Osteocyte (in vitro differentiated cells): ENCODE measurements at regions not wholly inside any gene's neighbourhood (a gene's known extent, or its start where the extent isn't known, plus 50 kb on each side); places are given as distances from the start of the nearest gene placed in this dataset.

ENCODE experiments used
- DNase-seq: peaks from one replicate; pipeline ENCODE4 v3.0.0; 2021; ENCODE audit warnings: mixed read lengths; ENCODE audit not compliant: unreplicated experiment; ENCODE audit errors: extremely low spot score
- H3K27ac Mint-ChIP-seq: one replicate; pipeline ENCODE4 v1.8.0; 2021; ENCODE audit warnings: mild to moderate bottlenecking, mixed read lengths; ENCODE audit not compliant: unreplicated experiment
- H3K27me3 Mint-ChIP-seq: one replicate; pipeline ENCODE4 v1.8.0; 2021; ENCODE audit warnings: mixed read lengths; ENCODE audit not compliant: unreplicated experiment
- H3K36me3 Mint-ChIP-seq: one replicate; pipeline ENCODE4 v1.8.0; 2021; ENCODE audit warnings: mixed read lengths; ENCODE audit not compliant: unreplicated experiment
- H3K4me1 Mint-ChIP-seq: one replicate; pipeline ENCODE4 v1.8.0; 2021; ENCODE audit warnings: mixed read lengths; ENCODE audit not compliant: unreplicated experiment
- H3K4me3 Mint-ChIP-seq: one replicate; pipeline ENCODE4 v1.8.0; 2021; ENCODE audit warnings: mild to moderate bottlenecking, moderate library complexity, mixed read lengths; ENCODE audit not compliant: unreplicated experiment
- H3K9me3 Mint-ChIP-seq: one replicate; pipeline ENCODE4 v1.8.0; 2021; ENCODE audit warnings: mixed read lengths; ENCODE audit not compliant: unreplicated experiment
- TF ChIP-seq, protein P1 (sequence below): fragments of 200-600 bp; sonication (generic); IDR thresholded peaks from 2 replicates; pipeline ENCODE4 v1.5.0; 2021; ENCODE audit warnings: antibody characterized with exemption, mild to moderate bottlenecking, moderate library complexity

DNA sequence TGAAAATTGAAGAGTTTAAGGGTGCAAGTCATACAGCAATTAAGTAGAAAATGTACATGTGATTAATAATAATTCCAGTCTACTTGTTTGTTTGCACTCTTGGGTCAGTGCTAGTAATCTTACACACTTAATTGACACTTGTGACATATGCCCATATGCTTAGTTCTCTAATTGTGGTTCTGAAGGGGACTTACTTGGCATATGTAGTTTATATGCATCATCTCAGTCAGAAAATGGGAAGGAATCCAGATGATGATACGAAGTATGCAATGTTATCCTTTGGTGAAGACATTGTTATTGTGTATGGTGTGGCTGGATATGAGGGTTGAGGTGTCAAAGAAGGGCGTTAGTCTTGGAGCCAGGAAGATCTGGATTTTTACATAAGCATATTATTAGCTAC lies 193.5 kb upstream of the HDAC9 start:
- no peaks in the 10 kb centered on the region for H3K9me3 Mint-ChIP-seq
- H3K36me3 Mint-ChIP-seq = no peaks in the 10 kb centered on the region
- H3K27me3 Mint-ChIP-seq = peaks cover 21% of the 10 kb centered on the region
- H3K4me3 Mint-ChIP-seq = no peak overlapping the region
- TF ChIP-seq, protein P1, sequence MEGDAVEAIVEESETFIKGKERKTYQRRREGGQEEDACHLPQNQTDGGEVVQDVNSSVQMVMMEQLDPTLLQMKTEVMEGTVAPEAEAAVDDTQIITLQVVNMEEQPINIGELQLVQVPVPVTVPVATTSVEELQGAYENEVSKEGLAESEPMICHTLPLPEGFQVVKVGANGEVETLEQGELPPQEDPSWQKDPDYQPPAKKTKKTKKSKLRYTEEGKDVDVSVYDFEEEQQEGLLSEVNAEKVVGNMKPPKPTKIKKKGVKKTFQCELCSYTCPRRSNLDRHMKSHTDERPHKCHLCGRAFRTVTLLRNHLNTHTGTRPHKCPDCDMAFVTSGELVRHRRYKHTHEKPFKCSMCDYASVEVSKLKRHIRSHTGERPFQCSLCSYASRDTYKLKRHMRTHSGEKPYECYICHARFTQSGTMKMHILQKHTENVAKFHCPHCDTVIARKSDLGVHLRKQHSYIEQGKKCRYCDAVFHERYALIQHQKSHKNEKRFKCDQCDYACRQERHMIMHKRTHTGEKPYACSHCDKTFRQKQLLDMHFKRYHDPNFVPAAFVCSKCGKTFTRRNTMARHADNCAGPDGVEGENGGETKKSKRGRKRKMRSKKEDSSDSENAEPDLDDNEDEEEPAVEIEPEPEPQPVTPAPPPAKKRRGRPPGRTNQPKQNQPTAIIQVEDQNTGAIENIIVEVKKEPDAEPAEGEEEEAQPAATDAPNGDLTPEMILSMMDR = no peak
- H3K27ac Mint-ChIP-seq = no peak overlapping the region
- DNase-seq = no peak
- H3K4me1 Mint-ChIP-seq = no peaks in the 10 kb centered on the region

- Mint-ChIP-seq H3K36me3 (no peaks in the 10 kb centered on the region), H3K4me3 (no peak overlapping the region), H3K27me3 (peaks cover 15% of the 10 kb centered on the region), H3K9me3 (no peaks in the 10 kb centered on the region), H3K27ac (no peak overlapping the region), H3K4me1 (peaks cover 5% of the 10 kb centered on the region)
- TF ChIP-seq, protein P1 = no peak
- DNase-seq = no peak
Measured at GRCh38 chr7:18305866-18306265, 189.7 kb upstream of the HDAC9 start.

DNA sequence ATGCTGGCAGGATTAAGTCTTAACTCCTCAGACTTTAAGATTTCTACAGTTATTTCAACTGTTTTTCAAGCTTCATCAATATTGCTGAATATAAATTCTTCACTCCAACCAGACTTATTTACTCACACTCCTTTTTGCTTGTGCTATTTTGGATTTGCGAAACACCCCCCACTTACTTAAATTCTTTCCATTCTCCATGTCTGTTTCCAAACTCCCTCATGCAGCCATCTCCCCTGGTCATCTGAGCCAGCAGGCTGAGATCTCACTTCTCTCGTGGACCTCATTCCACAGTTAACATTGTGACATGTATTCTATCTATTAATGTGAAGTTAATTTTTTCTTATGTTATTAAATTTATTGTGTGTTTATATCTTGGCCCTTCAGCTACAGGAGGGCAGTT lies 188.9 kb upstream of the HDAC9 start:
- H3K9me3 Mint-ChIP-seq = no peaks in the 10 kb centered on the region
- no peak for DNase-seq
- peaks cover 17% of the 10 kb centered on the region for H3K27me3 Mint-ChIP-seq
- H3K4me1 Mint-ChIP-seq = peaks cover 5% of the 10 kb centered on the region
- TF ChIP-seq, protein P1 = no peak
- no peak overlapping the region for H3K27ac Mint-ChIP-seq
- H3K36me3 Mint-ChIP-seq = no peaks in the 10 kb centered on the region
- no peak overlapping the region for H3K4me3 Mint-ChIP-seq

- no peak for DNase-seq
- Mint-ChIP-seq H3K4me3 (no peak overlapping the region), H3K4me1 (peaks cover 5% of the 10 kb centered on the region), H3K9me3 (no peaks in the 10 kb centered on the region), H3K36me3 (no peaks in the 10 kb centered on the region), H3K27ac (no peak overlapping the region), H3K27me3 (peaks cover 34% of the 10 kb centered on the region)
- TF ChIP-seq, protein P1 = no peak
Measured at GRCh38 chr7:18308938-18309337, 186.6 kb upstream of the HDAC9 start.

DNA sequence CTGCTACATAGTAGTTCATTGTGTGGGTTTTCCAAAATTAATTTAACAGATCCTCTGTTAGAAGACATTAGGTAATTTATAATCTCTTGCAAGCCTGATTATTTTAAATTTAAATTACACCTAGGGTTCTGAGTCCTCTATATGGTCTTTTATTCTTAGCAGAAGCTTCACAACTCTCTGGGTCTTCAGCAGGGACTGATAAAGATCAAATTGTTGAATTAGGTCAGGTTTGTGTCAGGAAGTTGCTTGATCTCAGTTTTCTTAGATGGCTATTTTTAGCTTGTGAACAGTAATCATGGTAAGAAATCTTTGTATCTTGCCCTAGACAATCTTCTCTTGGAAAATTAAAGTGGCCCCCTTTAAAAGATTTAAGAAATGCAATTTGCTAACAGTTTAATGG lies 183.1 kb upstream of the HDAC9 start:
- H3K9me3 Mint-ChIP-seq = no peaks in the 10 kb centered on the region
- peaks cover 35% of the 10 kb centered on the region for H3K27me3 Mint-ChIP-seq
- H3K36me3 Mint-ChIP-seq = no peaks in the 10 kb centered on the region
- DNase-seq = no peak
- H3K4me3 Mint-ChIP-seq = no peak overlapping the region
- TF ChIP-seq, protein P1 = no peak
- H3K4me1 Mint-ChIP-seq = peaks cover 5% of the 10 kb centered on the region
- no peak overlapping the region for H3K27ac Mint-ChIP-seq
